ENCODE measurements at regions not wholly inside any gene's neighbourhood (a gene's known extent, or its start where the extent isn't known, plus 50 kb on each side); places are given as distances from the start of the nearest gene placed in this dataset.
A peak's percentile ranks its signal among the peaks of the same experiment; 100 is the strongest.

DNA sequence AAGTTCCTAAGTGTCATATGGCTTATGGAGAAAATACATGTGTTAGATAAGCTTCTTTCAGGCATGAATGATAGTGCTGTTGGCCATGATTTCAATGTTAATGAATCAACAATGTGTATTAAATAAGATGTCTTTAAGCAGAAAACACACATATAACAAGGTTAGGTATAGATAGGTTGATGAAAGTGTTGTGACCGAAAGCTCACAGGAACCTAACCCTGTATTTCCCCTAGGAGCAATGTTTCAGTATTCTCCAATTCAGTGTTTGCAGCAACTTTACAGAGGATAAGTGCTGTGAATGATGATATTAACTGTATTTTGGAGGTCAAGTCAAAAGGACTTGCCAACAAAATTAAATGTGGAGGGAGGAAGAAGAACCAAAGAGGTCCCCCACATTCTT, 82.8 kb upstream of the PRDM11 start:
- no peak overlapping the region for H3K4me3 Mint-ChIP-seq
- H3K27me3 Mint-ChIP-seq, result no peaks in the 10 kb centered on the region
- H3K9me3 Mint-ChIP-seq, result peaks cover 3% of the 10 kb centered on the region
- H3K36me3 Mint-ChIP-seq (ENCODE audit: low read depth), result no peaks in the 10 kb centered on the region
- H3K4me1 Mint-ChIP-seq, result no peaks in the 10 kb centered on the region
- no peak for ATAC-seq (replicated peaks)
- no peak overlapping the region for H3K27ac Mint-ChIP-seq

DNA sequence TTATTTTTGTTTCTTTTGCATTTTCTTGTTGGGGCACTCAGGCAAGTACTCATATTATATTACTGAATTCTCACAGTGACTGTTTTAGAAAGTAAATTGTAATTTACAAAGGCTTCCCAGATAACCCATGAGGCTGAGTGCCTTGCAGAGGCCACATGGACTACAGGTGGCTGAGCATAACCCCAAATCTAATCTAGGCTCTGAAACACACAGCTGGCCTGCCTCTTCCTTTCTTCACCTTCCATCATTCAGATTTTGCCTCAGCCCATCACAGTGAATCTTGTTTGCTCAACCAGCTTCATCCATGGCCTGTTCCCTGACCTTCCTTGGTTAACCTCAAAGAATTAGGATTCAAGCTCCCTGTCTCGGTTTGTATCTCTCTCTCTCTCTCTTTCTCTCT, 78.5 kb upstream of the PRDM11 start:
- Mint-ChIP-seq H3K27me3 (no peaks in the 10 kb centered on the region), H3K9me3 (peaks cover 3% of the 10 kb centered on the region), H3K36me3 (ENCODE audit: low read depth) (no peaks in the 10 kb centered on the region), H3K4me1 (no peaks in the 10 kb centered on the region), H3K27ac (no peak overlapping the region), H3K4me3 (no peak overlapping the region)
- ATAC-seq (replicated peaks), result no peak

DNA sequence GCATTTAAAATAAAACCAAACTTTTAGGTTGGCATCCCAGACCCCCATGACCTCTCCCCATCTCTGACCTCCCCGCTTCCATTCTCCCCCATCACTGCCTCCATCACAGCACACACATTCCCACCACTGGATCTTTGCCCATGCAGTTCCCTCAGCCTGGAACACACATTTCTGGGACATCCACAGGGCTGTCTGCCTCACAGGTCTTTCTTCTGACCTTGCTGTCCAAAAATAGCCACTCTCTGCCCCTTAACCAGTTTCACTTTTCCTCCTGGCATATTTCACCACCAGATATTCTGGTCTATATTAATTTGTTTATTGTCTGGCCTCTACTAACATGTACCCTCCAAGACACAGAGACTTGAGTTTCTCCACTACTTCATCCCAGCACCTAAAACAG, 75.2 kb upstream of the PRDM11 start:
- ATAC-seq (replicated peaks), result no peak
- no peaks in the 10 kb centered on the region for H3K27me3 Mint-ChIP-seq
- no peaks in the 10 kb centered on the region for H3K36me3 Mint-ChIP-seq (ENCODE audit: low read depth)
- H3K4me3 Mint-ChIP-seq, result no peak overlapping the region
- H3K9me3 Mint-ChIP-seq, result peaks cover 3% of the 10 kb centered on the region
- no peak overlapping the region for H3K27ac Mint-ChIP-seq
- no peaks in the 10 kb centered on the region for H3K4me1 Mint-ChIP-seq

DNA sequence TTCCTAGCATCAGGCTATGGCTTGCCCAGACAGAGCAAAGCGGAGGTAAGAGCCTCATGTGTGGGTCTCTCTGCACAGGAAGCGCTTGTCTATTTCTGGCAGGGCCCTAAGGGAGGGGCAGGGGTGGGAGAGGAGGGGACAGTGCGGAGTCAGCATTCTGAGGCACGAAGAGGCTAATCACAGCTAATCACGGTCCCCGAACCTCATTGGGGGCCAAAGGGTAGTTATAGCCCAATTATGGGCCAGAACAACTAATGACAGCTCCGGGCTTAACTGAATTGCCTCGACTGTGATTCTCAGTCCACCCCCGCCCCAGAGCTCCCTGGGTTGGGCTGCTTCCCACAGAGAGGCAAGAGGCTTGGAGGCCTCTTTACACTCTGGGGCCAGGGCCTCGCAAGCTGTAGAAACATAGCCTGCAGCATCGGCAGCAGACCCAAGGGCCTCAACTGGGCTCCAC, 72.7 kb upstream of the PRDM11 start:
- ATAC-seq (replicated peaks), result no peak
- Mint-ChIP-seq H3K9me3 (no peaks in the 10 kb centered on the region), H3K4me3 (no peak overlapping the region), H3K27me3 (no peaks in the 10 kb centered on the region), H3K27ac (no peak overlapping the region), H3K4me1 (no peaks in the 10 kb centered on the region), H3K36me3 (ENCODE audit: low read depth) (no peaks in the 10 kb centered on the region)

DNA sequence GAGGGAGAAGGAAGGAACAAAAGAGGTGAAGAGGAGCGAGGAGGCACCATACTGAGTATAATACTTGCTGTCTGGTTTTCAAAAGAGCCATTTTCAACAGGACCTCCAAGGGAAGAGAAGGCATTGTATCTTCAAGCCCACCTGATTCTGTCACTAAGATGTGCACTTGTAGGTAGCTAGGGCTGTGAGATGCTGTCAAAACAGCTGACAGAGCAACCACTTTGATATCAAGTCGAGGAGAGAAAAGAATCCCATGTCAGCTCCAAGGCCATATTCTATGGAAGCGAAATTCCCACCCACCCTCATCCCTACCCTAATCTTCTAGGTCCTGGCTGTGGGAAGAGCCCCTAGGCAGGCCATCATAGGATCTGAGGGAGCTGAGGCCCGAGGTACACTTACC, 70.9 kb upstream of the PRDM11 start:
- H3K4me3 Mint-ChIP-seq, result no peak overlapping the region
- H3K9me3 Mint-ChIP-seq, result no peaks in the 10 kb centered on the region
- peaks cover 3% of the 10 kb centered on the region for H3K4me1 Mint-ChIP-seq
- no peak overlapping the region for H3K27ac Mint-ChIP-seq
- no peaks in the 10 kb centered on the region for H3K36me3 Mint-ChIP-seq (ENCODE audit: low read depth)
- no peak for ATAC-seq (replicated peaks)
- H3K27me3 Mint-ChIP-seq, result no peaks in the 10 kb centered on the region

DNA sequence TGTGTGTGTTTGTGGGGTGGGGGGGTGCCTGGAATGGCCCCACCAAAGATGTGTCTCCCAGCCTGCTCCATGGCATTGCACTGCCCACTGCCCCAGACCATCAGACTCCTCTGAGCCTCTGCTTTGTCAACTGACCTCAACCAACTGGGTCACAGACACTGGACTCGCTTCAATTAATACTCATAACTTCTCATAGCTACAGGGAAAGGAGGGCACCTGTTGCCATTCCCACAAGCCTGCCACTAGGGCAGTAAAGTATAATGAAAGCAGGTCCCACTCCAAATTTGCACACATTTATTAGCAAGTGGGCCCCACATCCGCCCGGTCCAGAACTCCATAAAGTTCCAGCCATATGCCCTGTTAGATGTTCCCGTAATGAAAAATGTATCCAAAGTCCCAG, 70.5 kb upstream of the PRDM11 start:
- Mint-ChIP-seq H3K27ac (no peak overlapping the region), H3K4me3 (no peak overlapping the region), H3K9me3 (no peaks in the 10 kb centered on the region), H3K4me1 (peaks cover 3% of the 10 kb centered on the region), H3K36me3 (ENCODE audit: low read depth) (no peaks in the 10 kb centered on the region), H3K27me3 (no peaks in the 10 kb centered on the region)
- no peak for ATAC-seq (replicated peaks)

DNA sequence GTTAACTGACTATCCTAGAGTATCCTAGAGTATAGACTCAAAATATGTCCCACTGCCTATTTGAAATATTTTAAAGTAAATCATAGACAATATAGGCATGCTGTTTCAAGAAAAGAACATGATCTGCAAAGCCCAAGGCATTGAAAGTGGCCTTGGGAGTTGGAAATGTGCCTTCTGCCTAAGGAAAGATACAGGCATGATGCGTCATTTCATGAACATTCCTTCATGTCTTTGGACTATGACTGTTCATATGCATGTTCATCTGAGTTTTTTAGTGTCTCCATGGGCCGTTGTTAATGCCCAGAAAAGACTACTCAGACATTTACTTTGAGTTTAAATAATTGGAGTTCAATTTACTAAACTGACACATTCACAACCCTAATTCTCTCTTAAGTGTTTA, 69.7 kb upstream of the PRDM11 start:
- Mint-ChIP-seq H3K27me3 (no peaks in the 10 kb centered on the region), H3K9me3 (no peaks in the 10 kb centered on the region), H3K27ac (no peak overlapping the region), H3K36me3 (ENCODE audit: low read depth) (no peaks in the 10 kb centered on the region), H3K4me1 (peaks cover 3% of the 10 kb centered on the region), H3K4me3 (no peak overlapping the region)
- ATAC-seq (replicated peaks), result no peak

DNA sequence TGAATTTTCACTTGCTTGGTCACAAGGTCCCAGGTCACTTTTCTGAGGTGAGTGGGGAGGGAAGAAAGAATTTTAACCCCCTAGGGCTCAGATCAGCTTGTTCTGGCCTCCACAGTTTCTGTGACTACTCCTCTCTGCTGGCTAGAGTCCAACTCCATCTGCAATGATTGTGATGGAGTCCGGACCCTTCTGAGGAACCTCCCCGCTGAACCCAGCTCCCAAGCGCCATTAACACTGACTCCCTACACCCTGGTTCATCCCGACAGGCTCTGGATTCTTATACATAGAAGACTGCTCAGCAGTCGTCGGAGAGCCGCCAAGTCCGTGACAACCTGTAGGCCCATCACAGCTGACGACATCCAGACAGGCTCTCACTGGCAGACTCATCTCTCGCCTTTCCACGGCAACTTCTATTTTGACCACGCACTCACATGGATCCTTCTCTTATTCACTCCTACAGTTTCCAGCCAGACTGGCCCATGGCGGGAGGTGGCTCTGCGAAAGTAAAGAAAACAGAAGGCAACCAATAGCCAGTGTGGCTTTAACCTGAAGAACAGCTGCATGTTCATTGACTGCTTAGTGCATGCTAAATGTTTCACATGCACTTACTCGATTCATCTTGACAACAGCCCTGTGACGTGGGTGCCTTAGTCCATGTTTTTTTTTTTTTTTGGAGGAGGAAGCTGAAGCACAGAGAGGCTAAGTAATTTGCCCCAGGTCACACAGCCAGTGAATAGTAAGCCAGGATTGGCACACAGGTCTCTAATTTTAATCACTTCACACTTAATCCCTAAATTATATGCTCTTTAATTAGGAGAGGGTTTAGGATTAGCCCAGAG, 68.0 kb upstream of the PRDM11 start:
- Mint-ChIP-seq H3K9me3 (no peaks in the 10 kb centered on the region), H3K4me3 (no peak overlapping the region), H3K36me3 (ENCODE audit: low read depth) (no peaks in the 10 kb centered on the region), H3K27ac (peak overlapping the region; percentile 2), H3K27me3 (no peaks in the 10 kb centered on the region), H3K4me1 (peaks cover 9% of the 10 kb centered on the region)
- no peak for ATAC-seq (replicated peaks)

DNA sequence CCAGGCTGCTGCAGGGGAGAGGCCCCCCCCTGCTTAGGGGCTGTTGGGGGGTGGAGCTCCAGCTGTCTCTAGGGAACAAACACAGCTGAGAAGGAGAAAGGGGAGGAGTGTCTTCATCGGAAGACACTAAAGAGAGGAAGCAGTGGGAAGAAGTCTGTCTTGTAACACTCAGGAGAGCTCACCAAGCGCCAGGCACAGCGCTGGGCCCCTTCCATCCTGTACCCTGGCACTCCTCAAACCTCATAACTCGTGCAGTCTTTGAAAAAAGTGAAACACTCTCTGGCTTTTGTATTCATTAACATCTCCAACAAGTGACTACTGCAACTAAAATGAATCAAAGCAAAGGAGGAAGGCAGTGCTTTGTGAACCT, 67.4 kb upstream of the PRDM11 start:
- peak overlapping the region; percentile 90 for H3K27ac Mint-ChIP-seq

DNA sequence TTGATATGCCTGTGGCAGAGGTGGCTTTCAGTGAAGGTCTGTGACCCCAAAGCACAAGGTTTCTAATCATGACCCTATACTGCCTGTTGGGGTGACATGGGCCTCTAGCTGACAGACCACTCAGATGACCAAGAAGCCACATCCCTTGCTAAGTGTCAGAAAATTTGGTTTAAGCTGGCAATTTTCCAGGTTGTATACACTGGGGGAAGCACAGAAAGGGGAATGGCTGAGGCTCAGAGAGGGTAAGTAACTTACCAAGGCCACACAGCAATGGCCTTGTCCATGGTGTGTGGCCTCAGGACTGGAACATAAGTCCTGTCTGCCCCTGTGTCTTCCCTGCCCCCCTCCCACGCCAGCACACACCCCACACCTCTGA, 66.9 kb upstream of the PRDM11 start:
- no peak for ATAC-seq (replicated peaks)
- Mint-ChIP-seq H3K4me3 (peak overlapping the region; percentile 66), H3K27me3 (no peaks in the 10 kb centered on the region), H3K27ac (peak overlapping the region; percentile 90), H3K4me1 (peaks cover 9% of the 10 kb centered on the region), H3K9me3 (no peaks in the 10 kb centered on the region), H3K36me3 (ENCODE audit: low read depth) (no peaks in the 10 kb centered on the region)

More for the DNA sequence above, 67.4 kb upstream of the PRDM11 start:
- Mint-ChIP-seq H3K27me3 (no peaks in the 10 kb centered on the region), H3K36me3 (ENCODE audit: low read depth) (no peaks in the 10 kb centered on the region), H3K4me3 (no peak overlapping the region), H3K9me3 (no peaks in the 10 kb centered on the region), H3K4me1 (peaks cover 9% of the 10 kb centered on the region)
- no peak for ATAC-seq (replicated peaks)

DNA sequence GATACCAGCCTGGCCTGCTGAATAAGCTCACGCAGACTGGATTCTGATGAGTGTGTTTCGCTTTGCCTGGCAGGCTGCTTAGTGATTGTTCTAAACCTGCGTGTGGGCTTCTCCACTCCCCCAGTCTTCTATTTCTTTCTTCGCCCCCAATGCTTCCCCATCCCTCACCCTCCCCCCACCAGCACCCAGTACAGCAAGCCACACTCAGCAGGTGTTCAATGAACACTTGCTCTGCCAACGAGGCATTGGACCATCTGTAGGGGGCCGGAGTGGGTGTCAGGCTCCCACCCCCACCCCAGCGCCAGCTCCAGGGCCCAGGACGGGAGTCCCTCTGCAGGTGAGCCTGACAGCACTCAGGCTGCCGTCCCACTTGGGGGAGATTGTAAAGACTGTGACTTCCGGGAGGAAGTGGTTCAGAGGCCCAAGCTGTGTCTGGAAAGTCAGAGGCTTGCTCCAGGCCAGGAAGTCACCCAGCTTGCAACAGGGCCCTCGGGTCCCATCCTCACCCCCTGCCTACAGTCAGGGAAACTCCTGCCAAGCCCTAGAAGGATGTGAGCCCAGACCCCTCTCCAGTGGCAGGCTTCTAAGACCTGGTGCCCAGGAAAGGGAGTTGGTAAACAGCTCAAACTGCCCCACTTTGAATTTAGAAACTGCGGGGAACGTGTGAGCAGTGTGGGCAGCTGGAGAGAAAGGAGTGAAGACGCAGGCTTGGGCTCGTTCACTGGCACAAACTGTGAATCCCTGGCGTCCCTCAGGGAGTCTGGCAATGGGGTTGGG, 66.3 kb upstream of the PRDM11 start:
- Mint-ChIP-seq H3K27ac (peak overlapping the region; percentile 90), H3K4me1 (peaks cover 9% of the 10 kb centered on the region), H3K36me3 (ENCODE audit: low read depth) (no peaks in the 10 kb centered on the region), H3K27me3 (no peaks in the 10 kb centered on the region), H3K4me3 (peak overlapping the region; percentile 66), H3K9me3 (no peaks in the 10 kb centered on the region)
- ATAC-seq (replicated peaks), result peak; percentile 88

DNA sequence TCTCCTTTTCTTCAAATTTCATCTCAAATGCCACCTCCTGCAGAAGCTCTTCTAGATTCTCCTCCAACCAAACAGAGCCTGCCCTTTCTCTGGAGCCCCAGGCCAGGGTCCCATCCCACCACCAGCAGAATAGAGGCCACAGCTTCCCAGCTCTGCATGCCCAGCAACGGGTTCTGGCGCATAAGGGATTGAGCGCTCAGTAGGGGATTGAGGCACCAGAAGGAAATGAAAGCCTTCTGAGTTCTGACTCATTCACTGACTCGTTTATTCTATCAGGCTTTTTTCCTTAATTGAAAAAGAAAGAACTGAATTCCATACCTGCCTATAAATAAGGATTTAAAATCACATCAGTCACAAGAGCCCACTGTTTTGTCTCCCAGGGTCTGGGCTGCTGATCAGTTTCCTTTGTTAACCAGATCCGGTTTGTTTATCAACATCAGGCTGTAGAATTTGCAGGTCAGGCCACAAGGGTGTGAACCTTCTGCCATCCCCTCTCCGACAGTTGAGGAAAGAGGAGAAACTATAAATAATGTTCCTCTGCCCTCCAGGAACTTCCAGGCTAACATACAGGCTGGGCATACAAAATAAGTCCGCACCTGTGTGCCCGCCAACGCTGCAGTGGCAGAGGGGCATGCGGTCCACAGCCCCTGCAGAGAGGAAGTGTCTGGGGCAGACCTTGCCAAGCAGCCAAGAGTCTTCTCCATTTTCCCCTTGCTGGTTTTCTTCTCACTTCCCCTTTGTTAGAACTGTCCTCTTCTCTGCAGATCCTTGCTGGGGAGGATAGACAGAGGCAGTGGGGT, 63.5 kb upstream of the PRDM11 start:
- peaks cover 9% of the 10 kb centered on the region for H3K4me1 Mint-ChIP-seq
- H3K27me3 Mint-ChIP-seq, result no peaks in the 10 kb centered on the region
- H3K4me3 Mint-ChIP-seq, result no peak overlapping the region
- ATAC-seq (replicated peaks), result no peak
- no peaks in the 10 kb centered on the region for H3K36me3 Mint-ChIP-seq (ENCODE audit: low read depth)
- no peaks in the 10 kb centered on the region for H3K9me3 Mint-ChIP-seq
- H3K27ac Mint-ChIP-seq, result no peak overlapping the region

DNA sequence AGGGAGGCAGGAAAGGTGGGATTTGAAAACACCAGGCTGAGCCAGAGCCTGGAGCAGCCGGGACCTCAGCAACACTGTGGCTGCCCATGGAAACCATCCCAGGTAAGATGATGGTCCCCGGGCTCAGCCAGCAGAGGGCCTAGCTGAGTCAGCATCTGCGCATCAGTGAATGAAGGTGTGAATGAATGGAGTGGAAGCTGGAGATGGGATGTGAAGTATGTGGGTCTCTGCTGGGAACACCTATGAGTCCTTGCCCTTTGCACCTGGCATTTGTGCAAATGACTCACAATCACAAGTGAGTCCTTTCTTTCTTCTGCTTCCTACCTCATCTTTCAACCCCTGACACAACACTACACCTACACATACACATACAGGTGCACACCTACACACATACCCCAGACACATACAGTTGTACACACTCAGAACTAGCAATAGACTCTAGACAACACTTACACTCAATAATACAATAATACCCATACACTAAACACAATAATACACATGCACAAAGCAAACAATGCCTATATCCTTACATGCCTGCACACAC, 62.8 kb upstream of the PRDM11 start:
- H3K4me3 Mint-ChIP-seq, result no peak overlapping the region
- no peaks in the 10 kb centered on the region for H3K9me3 Mint-ChIP-seq
- H3K4me1 Mint-ChIP-seq, result peaks cover 9% of the 10 kb centered on the region
- no peak for ATAC-seq (replicated peaks)
- H3K36me3 Mint-ChIP-seq (ENCODE audit: low read depth), result no peaks in the 10 kb centered on the region
- H3K27ac Mint-ChIP-seq, result no peak overlapping the region
- no peaks in the 10 kb centered on the region for H3K27me3 Mint-ChIP-seq

DNA sequence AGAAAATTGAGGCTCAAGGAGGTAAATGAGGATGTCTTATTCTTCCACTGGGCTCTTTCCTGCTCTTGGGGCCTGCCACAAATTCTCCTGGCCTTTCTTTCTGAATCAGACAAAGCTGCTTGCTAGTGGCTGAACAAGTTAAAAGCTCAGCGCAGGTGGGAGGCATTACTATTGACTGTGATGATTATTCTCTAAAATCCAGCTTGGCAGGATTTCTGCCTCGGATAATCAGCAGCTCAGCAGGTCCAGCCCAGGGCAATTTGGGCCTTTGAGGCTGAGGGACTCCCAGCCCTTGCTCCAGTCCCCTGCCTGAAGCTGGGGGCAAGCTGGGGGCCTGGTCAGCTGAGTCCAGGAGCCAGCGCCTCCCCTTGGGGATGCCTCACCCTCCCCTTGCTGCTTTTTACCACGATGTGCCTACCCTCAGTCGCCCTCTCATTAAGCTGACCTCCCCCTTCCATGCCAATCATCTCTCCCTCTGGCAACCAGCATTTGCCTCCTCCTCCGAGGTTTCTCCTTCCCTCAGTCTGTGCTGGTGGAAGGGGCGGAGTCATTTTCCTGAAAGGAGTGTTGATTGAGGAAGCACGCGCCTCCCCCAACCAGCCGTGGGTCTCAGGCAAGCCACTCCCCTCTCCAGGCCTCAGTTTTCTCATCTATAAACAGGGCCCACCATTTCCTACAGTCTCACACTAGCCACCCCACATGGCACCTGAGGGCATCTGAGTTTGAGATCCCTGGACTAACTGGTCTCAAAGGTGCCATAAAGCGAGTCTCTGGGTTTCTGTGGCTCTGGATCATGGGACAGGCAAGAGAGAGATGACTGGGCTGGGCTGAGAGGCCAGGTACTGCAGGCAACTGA, 60.6 kb upstream of the PRDM11 start:
- no peaks in the 10 kb centered on the region for H3K36me3 Mint-ChIP-seq (ENCODE audit: low read depth)
- H3K27ac Mint-ChIP-seq, result no peak overlapping the region
- no peak overlapping the region for H3K4me3 Mint-ChIP-seq
- H3K4me1 Mint-ChIP-seq, result peaks cover 5% of the 10 kb centered on the region
- no peaks in the 10 kb centered on the region for H3K27me3 Mint-ChIP-seq
- H3K9me3 Mint-ChIP-seq, result no peaks in the 10 kb centered on the region
- ATAC-seq (replicated peaks), result no peak

Measured in activated T-helper 17 cell treated with anti-CD3 and anti-CD28 coated beads, Interleukin-2, amount 50 U/mL, for 72 hours (primary cell).